Astrocyte of the cerebellum (primary cell): ENCODE measurements at regions not wholly inside any gene's neighbourhood (a gene's known extent, or its start where the extent isn't known, plus 50 kb on each side); places are given as distances from the start of the nearest gene placed in this dataset.

Experiments used
- DNase-seq: peaks from one replicate; pipeline ENCODE4 v3.0.0-alpha.2; 2011; ENCODE audit warnings: low read depth
- H3K4me3 ChIP-seq: 2 replicates; pipeline ENCODE4 v1.5.1; 2011; ENCODE audit warnings: mild to moderate bottlenecking, low read depth, low read length, moderate library complexity
- in situ Hi-C: cut with HindIII; loops from 2 replicates; pipeline ENCODE4 v1.10.0; 2017; ENCODE audit warnings: low sequenced_read_pairs
- TF ChIP-seq, protein P1 (sequence below): IDR thresholded peaks from 2 replicates; pipeline ENCODE4 v1.5.1; 2012; ENCODE audit warnings: low read length, low read depth, moderate library complexity, mild to moderate bottlenecking; ENCODE audit errors: missing control alignments

DNA sequence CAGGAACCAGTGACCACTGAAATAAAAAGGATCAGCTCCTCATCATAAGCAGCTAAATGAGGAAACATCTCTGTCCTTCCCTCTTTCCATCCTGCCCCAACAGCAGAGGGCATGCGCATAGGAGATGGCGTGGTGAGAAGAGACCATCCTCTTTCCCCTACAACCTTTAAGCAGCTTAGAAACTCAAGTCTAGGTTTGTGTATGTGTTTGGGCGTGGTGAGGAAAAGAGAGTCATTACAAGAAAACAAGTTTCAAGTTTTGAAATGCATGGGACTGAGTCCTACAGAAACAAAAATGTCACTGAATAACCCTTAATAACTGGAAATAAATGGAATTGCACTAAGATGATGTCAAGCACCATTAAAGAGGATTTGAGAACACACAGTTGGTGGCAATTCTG is 96.4 kb upstream of the IL12B start:
- TF ChIP-seq, protein P1, sequence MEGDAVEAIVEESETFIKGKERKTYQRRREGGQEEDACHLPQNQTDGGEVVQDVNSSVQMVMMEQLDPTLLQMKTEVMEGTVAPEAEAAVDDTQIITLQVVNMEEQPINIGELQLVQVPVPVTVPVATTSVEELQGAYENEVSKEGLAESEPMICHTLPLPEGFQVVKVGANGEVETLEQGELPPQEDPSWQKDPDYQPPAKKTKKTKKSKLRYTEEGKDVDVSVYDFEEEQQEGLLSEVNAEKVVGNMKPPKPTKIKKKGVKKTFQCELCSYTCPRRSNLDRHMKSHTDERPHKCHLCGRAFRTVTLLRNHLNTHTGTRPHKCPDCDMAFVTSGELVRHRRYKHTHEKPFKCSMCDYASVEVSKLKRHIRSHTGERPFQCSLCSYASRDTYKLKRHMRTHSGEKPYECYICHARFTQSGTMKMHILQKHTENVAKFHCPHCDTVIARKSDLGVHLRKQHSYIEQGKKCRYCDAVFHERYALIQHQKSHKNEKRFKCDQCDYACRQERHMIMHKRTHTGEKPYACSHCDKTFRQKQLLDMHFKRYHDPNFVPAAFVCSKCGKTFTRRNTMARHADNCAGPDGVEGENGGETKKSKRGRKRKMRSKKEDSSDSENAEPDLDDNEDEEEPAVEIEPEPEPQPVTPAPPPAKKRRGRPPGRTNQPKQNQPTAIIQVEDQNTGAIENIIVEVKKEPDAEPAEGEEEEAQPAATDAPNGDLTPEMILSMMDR, result no peak
- no peak overlapping the region for H3K4me3 ChIP-seq
- in situ Hi-C loops, result loop anchor here (25.0 kb wide), 2 partner anchors 486 to 561 kb away; partner anchors contain the start of gene ADRA1B
- DNase-seq, result no peak

DNA sequence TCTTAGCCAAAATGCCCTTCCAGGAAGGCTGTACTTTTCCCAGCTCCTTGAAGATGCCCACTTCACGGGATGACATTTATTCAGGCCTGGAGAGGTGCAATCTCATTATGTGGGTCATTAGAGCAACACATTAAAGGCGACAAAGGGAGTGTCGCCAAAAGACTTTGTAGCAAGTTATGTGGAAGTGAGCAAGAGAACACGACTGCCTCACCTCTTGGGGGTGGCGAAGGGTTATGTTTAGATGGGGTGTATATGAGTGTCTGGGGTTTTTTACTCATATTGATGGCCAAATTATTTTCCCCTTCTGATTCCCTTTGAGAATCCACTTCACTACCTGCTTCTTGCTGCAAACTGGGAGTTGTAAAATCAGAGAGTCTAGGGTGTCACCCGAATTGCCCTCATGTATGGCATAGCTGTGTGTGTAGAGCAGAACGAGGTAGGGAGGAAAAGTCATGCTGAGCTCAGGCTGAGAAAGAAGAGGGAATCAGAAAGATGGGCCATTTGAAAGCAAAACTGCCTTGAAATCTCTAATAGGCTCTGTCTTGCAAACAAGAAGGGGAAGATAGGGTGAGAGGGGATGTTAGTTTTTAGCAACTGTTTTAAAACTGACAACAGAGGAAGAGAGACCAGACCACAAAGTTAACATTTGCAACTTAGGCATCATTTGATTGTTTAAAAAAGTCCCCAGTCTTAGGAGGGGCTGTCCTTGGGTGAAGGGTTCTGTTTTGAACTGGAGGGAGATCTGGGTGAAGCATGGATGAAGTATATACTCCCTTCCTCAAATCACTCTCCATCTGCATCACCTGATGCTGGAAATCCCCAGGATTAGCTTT is 97.1 kb upstream of the IL12B start:
- TF ChIP-seq, protein P1, result no peak
- in situ Hi-C loops, result loop anchor here (25.0 kb wide), 2 partner anchors 485 to 560 kb away; partner anchors contain the start of gene ADRA1B
- no peak overlapping the region for H3K4me3 ChIP-seq
- DNase-seq, result no peak

DNA sequence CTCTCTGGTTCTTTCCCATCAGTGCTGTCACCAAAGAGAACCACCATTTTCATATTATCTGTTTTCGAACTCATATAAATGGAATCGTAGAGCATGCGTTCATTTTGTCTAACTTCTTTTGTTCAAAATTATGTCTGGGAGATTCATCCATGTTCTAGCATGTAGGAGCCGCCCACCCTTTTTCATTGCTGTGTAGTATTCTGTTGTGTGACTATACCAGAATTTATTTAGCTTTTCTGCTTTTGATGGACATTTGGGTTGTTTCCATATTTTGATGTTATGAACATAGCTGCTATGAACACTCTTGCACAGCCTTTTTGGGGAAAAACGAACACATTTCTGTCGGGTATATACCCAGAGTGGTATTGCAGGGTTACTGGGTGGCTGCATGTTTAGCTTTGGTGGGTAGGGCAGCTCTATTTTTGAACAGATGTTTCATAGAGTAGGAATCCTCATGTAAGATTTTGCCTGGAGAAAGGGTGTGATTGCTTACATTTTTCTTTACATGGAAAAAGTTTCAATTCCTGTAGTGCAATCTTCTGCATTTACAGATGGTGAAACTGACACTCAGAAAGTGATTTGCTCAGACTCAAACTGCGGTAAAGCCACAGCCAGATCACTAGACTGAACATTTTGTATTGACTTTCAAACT is 100.2 kb upstream of the IL12B start:
- in situ Hi-C loops, result loop anchor here (25.0 kb wide), 2 partner anchors 482 to 557 kb away; partner anchors contain the start of gene ADRA1B
- no peak for DNase-seq

DNA sequence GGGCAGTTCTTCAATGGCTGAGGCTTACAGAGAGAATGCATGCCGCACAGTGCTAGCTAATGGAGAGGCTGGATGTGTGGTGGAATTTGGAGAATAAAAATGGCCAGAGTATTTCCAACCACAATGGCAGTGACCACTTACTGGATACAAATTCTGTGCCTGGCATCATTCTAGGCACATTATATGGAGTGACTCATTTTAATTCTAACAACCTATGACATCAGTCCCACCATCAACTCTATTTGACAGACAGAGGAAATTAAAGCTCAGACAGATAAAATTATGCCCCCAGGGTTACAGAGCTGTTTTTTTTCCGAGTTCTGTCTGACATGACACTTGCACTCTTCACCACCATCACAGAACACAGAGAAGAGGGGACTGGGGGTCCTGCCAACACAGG is 105.6 kb upstream of the IL12B start:
- no peak overlapping the region for H3K4me3 ChIP-seq
- DNase-seq, result no peak
- TF ChIP-seq, protein P1, result no peak
- in situ Hi-C loops, result loop anchor here (25.0 kb wide), 2 partner anchors 476 to 551 kb away; partner anchors contain the start of gene ADRA1B

More for the DNA sequence above, 100.2 kb upstream of the IL12B start:
- H3K4me3 ChIP-seq, result no peak overlapping the region
- TF ChIP-seq, protein P1, result no peak

DNA sequence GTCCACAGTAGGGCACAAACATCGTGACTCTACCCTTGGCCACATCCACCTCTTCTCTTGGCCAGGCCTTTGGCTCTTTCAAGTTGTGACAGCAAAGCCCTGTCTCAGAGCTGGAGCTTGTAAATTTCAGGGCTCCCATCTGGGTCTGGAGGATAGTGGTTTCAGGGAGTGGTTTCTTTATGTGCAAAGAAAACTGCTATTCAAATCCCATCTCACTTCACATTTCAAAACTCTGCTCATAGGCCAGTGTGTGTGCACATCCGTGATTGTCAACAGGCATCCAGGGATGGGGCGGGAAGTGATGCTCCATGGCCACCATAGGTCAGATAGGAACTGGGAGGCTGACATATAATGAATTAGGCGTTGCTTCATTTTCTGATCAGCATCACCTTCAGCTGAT is 107.8 kb upstream of the IL12B start:
- H3K4me3 ChIP-seq, result no peak overlapping the region
- in situ Hi-C loops, result loop anchor here (25.0 kb wide), 2 partner anchors 474 to 549 kb away; partner anchors contain the start of gene ADRA1B
- TF ChIP-seq, protein P1, result no peak
- no peak for DNase-seq

DNA sequence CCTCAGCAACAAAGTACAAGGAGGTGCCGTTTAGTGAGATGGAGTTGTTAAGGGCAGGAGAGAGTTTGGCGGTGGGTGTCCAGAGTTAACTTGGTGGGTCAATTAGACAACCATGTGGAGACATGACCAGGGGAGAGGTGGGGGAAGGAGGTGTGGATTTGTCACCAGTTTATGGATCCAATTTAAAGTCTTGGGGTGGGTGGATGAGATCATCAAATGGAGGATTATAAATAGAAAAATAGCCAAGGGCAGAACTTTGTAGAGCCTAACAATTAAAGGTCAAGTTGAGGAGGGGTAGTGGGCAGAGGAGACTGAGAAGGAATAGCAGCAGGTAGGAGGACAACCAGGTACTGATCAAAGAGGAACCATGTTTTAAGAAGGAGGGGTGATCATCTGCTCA is 108.7 kb upstream of the IL12B start:
- no peak for DNase-seq
- no peak overlapping the region for H3K4me3 ChIP-seq
- TF ChIP-seq, protein P1, result no peak
- in situ Hi-C loops, result loop anchor here (25.0 kb wide), 2 partner anchors 473 to 548 kb away; partner anchors contain the start of gene ADRA1B
